CD4-positive, alpha-beta T cell treated with Interleukin-10 for 1 hour (primary cell): ENCODE measurements at regions not wholly inside any gene's neighbourhood (a gene's known extent, or its start where the extent isn't known, plus 50 kb on each side); places are given as distances from the start of the nearest gene placed in this dataset.
"Not testable (repeated sequence)": the region's sequence is repeated elsewhere in the genome, so short reads cannot be mapped to it uniquely, and the experiment has no call there.

ENCODE experiments used
- DNase-seq: peaks from one replicate; pipeline ENCODE4 v3.0.0-alpha.2; 2020

GRCh38 chr2:89326455-89326854 is 635.0 kb downstream of the RPIA start:
- DNase-seq = not testable (repeated sequence)

GRCh38 chr2:89328790-89329189 is 637.3 kb downstream of the RPIA start:
- not testable (repeated sequence) for DNase-seq
